Ascending aorta (tissue), 2 donors: ENCODE measurements at regions not wholly inside any gene's neighbourhood (a gene's known extent, or its start where the extent isn't known, plus 50 kb on each side); places are given as distances from the start of the nearest gene placed in this dataset.

Experiments
- DNase-seq, 2 donors: peaks; one replicate each; pipeline ENCODE4 v3.0.0-alpha.2; 2019; ENCODE audit warnings: low spot score in 2 of 2
- H3K27ac ChIP-seq, 2 donors: fragments of 200-600 bp; sonication (generic); one replicate each; pipeline ENCODE4 v1.5.1; 2016 to 2017; ENCODE audit warnings: mild to moderate bottlenecking in 1 of 2
- H3K27me3 ChIP-seq: fragments of 200-600 bp; sonication (generic); one replicate; pipeline ENCODE4 v1.5.1; 2017
- H3K36me3 ChIP-seq, 2 donors: fragments of 200-600 bp; sonication (generic); one replicate each; pipeline ENCODE4 v1.5.1; 2016
- H3K4me1 ChIP-seq, 2 donors: fragments of 200-600 bp; sonication (generic); one replicate each; pipeline ENCODE4 v1.5.1; 2016 to 2017; ENCODE audit warnings: mild to moderate bottlenecking in 1 of 2
- H3K4me3 ChIP-seq, 2 donors: fragments of 200-600 bp; sonication (generic); one replicate each; pipeline ENCODE4 v1.5.1; 2016 to 2017; ENCODE audit warnings: mild to moderate bottlenecking in 1 of 2
- H3K9me3 ChIP-seq, 2 donors: fragments of 200-600 bp; sonication (generic); one replicate each; pipeline ENCODE4 v1.5.1; 2016
- CTCF ChIP-seq, 3 experiments: fragments of 200-600 bp in 2 of 3; fragments of 450-650 bp in 1 of 3; sonication (generic) in 2 of 3; IDR thresholded peaks; one replicate each; pipeline ENCODE4 v1.5.1; 2016 to 2019; ENCODE audit warnings: antibody characterized with exemption in 3 of 3, mild to moderate bottlenecking in 1 of 3, moderate library complexity in 1 of 3
- intact Hi-C: fragments of 100-400 bp; cut with DNase I; formaldehyde crosslinking; loops from one replicate; pipeline ENCODE4 v1.15.1; 2023

DNA sequence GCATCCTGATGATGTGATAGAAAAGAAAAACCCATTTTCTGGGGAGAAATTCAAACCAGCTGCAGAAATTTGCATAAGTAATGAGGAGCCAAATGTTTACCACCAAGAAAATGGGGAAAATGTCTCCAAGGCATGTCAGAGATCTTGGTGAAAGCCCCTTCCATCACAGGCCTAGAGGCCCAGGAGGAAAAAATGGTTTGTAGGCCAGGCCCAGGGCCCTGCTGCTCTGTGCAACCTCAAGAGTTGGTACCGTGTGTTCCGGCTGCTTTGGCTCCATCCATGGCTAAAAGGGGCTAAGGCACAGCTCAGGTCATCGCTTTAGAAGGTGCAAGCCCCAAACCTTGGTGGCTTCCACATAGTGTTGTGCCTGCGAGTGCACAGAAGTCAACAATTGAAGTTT is 543.1 kb downstream of the ZNF608 start:
- Histone ChIP-seq H3K4me3 (no peak overlapping the region), H3K27ac (no peak overlapping the region), H3K9me3 (no peaks in the 10 kb centered on the region), H3K4me1 (no peaks in the 10 kb centered on the region), H3K27me3 (no peaks in the 10 kb centered on the region), H3K36me3 (no peaks in the 10 kb centered on the region)
- intact Hi-C loops: no loop called here
- no peak for DNase-seq
- TF ChIP-seq CTCF (IDR thresholded peaks at IDR 0.05): no peak

DNA sequence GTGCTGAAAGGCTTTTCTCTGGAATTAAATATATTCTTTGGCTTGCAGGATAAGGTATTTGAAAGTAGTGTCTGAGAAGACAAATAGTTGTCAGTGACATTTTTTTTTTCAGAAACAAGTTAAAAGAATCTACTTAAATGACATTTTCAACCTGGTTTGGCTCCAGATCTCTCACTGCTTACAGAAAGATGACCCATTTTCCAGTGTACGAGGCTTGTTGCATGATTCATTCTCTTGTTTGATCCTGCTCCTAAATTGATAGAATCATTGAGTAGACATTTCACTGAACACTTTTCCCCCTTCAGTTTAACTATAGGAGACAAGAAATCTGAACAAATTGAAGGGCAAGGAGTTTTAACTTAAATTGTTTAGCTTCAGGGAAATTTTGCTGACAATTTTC is 546.1 kb downstream of the ZNF608 start:
- H3K36me3 ChIP-seq: no peaks in the 10 kb centered on the region

DNA sequence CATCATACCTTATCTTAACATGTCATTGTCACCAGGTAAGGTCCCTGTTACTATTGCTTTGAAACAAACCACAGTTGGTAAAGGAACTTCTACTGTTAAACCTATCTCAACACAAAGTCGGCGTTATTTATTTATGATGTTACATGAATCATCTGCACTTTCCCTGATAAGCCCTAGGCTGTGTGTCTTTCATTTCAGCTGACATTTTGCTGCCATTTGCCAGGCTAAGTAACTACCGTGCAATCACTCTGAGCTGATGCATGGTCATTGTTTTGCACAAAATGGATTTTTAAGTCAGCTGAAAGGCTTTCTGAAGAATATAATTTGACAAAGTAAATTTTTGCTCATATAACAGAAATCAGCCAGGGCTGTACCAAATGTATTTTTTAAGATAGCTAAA is 546.5 kb downstream of the ZNF608 start:
- Histone ChIP-seq H3K9me3 (no peaks in the 10 kb centered on the region), H3K4me1 (no peaks in the 10 kb centered on the region), H3K27ac (no peak overlapping the region), H3K36me3 (no peaks in the 10 kb centered on the region), H3K27me3 (no peaks in the 10 kb centered on the region), H3K4me3 (no peak overlapping the region)
- intact Hi-C loops: no loop called here
- DNase-seq: no peak
- TF ChIP-seq CTCF (IDR thresholded peaks at IDR 0.05): no peak

More for the DNA sequence above, 546.1 kb downstream of the ZNF608 start:
- no peak overlapping the region for H3K4me3 ChIP-seq
- H3K4me1 ChIP-seq: no peaks in the 10 kb centered on the region
- H3K27ac ChIP-seq: no peak overlapping the region
- H3K27me3 ChIP-seq: no peaks in the 10 kb centered on the region
- intact Hi-C loops: no loop called here
- TF ChIP-seq CTCF (IDR thresholded peaks at IDR 0.05): no peak
- DNase-seq: no peak
- H3K9me3 ChIP-seq: no peaks in the 10 kb centered on the region

GRCh38 chr5:124195411-124195810 is 551.0 kb downstream of the ZNF608 start:
- Histone ChIP-seq H3K27me3 (no peaks in the 10 kb centered on the region), H3K36me3 (no peaks in the 10 kb centered on the region), H3K27ac (no peak overlapping the region), H3K4me3 (no peak overlapping the region), H3K4me1 (no peaks in the 10 kb centered on the region), H3K9me3 (no peaks in the 10 kb centered on the region)
- intact Hi-C loops: no loop called here
- DNase-seq: no peak
- no peak for TF ChIP-seq CTCF (IDR thresholded peaks at IDR 0.05)

DNA sequence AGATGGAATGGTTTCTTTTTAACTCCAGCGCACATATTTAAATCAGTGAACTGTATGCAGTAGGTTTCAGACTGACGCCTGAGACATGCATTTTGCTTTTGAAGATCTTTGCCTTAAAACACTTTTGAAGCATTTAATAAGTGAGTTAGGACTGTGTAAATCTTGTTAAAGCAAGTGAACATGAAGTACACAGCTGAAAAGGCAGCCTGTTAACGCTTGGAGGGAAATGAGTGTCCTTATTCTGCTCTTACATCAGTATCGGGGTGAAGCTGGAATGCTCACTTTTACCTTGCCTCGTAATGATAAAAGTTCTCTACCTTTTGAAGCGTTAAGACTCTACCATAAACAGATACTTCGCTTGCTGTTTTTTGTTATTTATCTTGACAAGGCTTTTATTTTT is 552.2 kb downstream of the ZNF608 start:
- no peak for DNase-seq
- H3K4me3 ChIP-seq: no peak overlapping the region
- no peak overlapping the region for H3K27ac ChIP-seq
- TF ChIP-seq CTCF (IDR thresholded peaks at IDR 0.05): no peak
- no peaks in the 10 kb centered on the region for H3K9me3 ChIP-seq
- H3K27me3 ChIP-seq: no peaks in the 10 kb centered on the region
- H3K4me1 ChIP-seq: no peaks in the 10 kb centered on the region
- no peaks in the 10 kb centered on the region for H3K36me3 ChIP-seq
- intact Hi-C loops: no loop called here

GRCh38 chr5:124193371-124193789 is 553.1 kb downstream of the ZNF608 start:
- no peak for TF ChIP-seq CTCF (IDR thresholded peaks at IDR 0.05)
- Histone ChIP-seq H3K9me3 (no peaks in the 10 kb centered on the region), H3K27ac (no peak overlapping the region), H3K27me3 (no peaks in the 10 kb centered on the region), H3K4me1 (no peaks in the 10 kb centered on the region), H3K4me3 (no peak overlapping the region), H3K36me3 (no peaks in the 10 kb centered on the region)
- intact Hi-C loops: no loop called here
- DNase-seq: no peak
